ENCODE measurements at regions not wholly inside any gene's neighbourhood (a gene's known extent, or its start where the extent isn't known, plus 50 kb on each side); places are given as distances from the start of the nearest gene placed in this dataset.
"Not testable (repeated sequence)": the region's sequence is repeated elsewhere in the genome, so short reads cannot be mapped to it uniquely, and the experiment has no call there.

DNA sequence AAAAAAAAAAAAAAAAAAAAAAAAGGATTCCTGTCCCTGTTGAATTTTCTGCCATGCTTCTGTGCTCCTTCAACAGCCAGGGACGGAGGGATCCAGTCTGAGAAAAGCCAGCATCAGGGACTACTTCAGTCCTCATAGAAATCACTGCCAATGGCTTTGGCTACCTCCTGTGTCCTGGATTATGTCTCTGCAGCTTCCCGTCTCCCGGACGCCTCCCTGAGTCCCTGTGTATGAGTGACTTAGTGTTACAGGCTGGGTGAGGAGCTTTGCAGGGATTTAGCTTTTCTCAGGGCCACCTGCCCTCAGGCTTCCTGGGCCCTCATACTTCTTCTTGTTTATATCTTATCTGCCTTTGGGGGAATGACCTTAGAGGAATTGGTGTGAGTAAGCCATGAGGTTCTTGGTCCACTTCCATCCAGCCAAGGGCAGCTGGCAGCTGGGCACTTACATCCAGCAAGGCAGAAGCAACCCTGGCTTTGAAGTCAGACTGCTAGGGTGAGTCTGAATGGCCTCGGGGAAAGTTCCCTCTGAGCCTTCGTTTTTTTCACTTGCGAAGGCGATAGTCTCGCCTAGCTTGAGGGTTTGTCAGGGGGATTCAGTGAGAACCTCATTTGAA lies 83.6 kb upstream of the CRYM start:
- DNase-seq = not testable (repeated sequence)

DNA sequence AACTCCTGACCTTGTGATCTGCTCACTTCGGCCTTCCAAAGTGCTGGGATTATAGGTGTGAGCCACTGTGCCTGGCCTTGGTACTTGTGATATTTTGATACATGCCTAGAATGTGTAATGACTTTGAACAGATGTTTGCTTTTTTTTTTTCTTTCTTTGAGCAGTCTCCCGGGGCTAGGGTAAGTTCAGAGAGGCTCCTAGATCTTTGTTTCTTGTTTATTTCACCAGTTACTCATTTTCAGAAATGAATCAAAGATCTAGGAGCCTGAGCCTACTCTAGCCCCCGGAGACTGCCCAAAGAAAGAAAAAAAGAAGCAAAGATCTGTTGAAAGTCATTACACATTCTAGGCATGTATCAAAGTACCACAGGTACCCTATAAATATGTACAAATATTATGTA lies 83.0 kb upstream of the CRYM start:
- not testable (repeated sequence) for DNase-seq

DNA sequence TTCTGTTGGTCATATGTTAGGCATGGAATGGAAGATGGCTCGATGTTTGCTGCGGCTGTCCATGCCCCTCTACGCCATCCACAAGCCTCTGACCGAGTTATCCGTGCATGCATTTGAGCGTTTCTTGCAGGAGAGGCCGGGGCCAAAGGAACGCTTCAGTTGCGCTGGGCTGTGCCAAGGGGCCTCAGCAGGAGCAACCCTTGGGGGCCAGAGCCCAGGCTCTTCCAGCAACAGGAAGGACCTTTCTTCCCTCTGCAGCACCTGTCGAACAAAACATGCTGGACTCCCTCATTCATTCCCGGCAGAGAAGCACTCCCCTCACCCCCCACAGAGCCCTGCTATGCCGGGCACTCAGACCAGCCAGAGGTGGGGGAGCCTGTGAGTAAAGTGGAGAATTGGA lies 81.4 kb upstream of the CRYM start:
- not testable (repeated sequence) for DNase-seq

DNA sequence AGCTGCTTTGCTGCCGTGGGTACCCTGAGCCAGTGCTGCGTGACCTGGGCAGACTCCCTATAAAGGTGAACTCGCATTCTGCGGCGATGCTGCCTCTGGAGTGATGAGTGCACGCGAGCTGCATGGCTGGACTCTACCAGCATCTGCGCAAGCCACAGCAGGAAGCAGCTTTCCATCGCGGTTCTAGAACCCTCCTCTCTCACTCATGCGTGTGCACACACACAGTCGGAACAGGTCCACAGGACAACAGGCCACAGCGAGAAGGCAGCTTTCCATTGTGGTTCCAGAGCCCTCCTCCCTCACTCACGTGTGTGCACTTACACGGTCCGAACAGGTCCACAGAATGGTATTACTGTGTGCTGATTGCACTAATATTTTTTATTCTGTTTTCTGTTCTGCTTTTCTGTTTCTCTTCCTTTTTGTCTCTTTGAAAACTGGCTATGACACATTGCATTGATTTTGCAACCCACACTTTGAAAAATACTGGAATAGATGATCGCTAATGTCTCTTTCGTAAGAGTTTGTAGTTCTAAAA lies 80.2 kb upstream of the CRYM start:
- not testable (repeated sequence) for DNase-seq

DNA sequence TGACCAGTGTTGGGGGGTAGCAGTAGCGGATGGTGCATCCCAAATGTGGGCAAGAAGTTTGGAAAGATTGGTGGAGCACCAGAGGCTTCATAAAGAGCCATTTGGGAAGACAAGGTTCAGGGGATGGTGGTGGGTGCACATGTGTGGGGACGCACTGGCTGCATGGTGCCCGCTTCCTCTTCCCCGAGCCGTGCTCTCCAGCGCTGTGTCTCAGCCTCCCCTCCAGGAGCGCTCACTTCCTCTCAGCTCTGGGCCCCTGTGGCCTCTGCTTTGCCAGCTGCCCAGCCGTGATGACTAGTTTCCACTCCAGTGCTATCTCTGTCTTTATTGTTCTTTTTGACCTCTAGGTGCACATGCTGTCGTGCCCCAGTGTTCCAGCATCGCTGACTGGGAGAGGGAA lies 78.2 kb upstream of the CRYM start:
- DNase-seq = not testable (repeated sequence)

DNA sequence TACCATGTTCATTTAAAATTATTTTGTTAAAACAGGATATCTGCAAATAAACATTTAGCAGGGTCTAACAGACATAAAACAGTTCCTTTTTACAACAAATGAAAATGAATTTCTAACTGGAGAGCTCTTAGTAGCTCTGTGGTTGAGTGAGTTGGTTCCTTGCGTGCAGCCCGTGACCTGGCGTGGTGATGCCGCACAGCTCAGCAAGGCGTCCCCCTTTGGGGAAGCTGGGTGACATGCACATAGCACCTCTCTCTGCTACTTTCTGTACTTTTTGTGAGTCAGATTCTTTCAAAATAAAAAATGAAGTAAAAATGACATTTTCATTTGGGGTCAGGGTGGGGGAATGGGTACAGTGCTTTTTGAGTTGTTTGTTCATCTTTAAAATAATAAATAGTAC lies 73.3 kb upstream of the CRYM start:
- not testable (repeated sequence) for DNase-seq

- not testable (repeated sequence) for DNase-seq
These were observed 72.8 kb upstream of the CRYM start for GRCh38 chr16:21350851-21351250.

DNA sequence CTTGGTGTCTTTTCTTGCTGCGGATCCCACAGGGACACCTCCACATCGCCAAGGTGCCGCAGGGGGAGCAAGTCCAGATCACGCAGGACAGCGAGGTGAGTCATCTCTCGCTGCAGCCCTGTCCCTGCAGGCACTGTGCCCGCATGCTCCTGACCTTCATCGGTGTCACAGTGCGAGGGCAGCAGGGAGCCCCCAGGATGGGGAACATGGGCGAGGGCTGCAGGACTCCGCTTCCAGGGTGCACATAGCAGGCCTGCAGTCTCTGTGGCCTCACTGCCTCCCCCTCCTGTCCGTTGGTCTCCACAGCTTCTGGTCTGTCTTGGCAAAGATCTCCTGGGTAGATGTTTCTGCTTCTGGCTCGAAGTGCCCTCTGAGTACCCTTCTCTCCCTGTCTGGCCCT lies 71.2 kb upstream of the CRYM start:
- not testable (repeated sequence) for DNase-seq

DNA sequence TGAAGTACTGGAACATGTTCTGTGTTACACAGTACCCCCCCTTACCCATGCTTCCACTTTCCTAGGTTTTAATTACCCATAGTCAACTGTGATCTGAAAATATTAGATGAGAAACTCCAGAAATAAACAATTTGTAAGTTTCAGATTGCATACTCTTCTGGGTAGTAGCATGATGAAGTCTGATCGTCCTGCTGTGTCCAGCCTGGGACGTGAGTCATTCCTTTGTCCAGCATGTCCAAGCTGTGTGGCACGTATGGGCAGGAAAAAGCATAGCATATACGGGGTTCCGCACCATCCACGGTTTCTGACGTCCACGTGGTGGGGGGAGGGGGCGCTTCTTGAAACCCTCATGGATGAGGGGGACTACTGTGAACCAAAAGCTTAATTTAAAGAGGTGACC lies 70.7 kb upstream of the CRYM start:
- DNase-seq = not testable (repeated sequence)

DNA sequence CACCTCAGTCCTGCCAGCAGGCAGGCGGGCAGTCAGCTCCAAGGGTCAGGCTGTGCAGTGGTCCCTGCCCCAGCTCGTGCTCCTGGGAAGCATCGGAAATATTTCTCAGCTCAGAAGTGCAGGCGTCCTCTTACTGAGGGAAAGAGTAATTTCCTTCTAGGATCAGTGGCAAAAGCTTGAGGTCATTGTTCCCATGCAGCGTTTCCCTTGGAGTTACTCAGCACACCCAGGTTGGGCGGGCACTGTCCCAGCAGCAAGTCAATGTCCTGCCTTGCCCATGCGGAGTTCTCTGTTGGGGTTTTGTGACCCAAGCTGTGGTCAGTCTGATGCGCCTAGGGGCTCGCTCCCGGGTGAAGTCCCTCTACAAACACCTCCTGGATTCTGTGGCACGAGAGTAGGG lies 69.4 kb upstream of the CRYM start:
- not testable (repeated sequence) for DNase-seq

- not testable (repeated sequence) for DNase-seq
These were observed 68.8 kb upstream of the CRYM start for GRCh38 chr16:21346756-21347491.

DNA sequence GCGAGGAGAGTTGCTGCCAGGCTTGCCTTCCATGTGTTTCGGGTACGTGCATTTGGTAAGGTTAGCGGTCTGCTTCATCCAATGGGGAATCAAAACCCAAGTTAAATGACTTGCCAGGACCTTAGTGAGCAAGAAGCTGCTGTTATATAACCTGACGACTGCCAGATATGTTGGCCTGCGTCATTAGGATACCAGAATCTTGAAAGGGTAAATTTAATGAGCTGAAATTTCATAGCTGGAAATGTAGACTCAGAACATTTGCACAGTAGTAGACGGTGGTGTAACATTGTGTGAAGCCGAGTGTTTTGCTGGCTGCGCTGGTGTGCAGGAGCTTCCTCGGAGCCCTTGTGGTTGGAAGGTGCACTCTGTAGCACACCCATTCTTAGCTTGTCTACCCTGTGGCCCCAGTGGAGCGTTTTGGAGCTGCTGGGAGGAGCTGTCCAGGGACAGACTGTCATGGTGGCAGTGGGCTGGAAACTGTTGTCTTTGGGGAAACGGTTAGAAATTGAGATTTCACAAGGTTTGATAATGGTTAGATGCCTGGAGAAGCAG lies 66.3 kb upstream of the CRYM start:
- not testable (repeated sequence) for DNase-seq

GRCh38 chr16:21341101-21341500 lies 63.0 kb upstream of the CRYM start:
- DNase-seq = no peak

GRCh38 chr16:21339941-21340340 lies 61.9 kb upstream of the CRYM start:
- no peak for DNase-seq

- DNase-seq = no peak
These were observed 61.2 kb upstream of the CRYM start for GRCh38 chr16:21339269-21339641.

DNA sequence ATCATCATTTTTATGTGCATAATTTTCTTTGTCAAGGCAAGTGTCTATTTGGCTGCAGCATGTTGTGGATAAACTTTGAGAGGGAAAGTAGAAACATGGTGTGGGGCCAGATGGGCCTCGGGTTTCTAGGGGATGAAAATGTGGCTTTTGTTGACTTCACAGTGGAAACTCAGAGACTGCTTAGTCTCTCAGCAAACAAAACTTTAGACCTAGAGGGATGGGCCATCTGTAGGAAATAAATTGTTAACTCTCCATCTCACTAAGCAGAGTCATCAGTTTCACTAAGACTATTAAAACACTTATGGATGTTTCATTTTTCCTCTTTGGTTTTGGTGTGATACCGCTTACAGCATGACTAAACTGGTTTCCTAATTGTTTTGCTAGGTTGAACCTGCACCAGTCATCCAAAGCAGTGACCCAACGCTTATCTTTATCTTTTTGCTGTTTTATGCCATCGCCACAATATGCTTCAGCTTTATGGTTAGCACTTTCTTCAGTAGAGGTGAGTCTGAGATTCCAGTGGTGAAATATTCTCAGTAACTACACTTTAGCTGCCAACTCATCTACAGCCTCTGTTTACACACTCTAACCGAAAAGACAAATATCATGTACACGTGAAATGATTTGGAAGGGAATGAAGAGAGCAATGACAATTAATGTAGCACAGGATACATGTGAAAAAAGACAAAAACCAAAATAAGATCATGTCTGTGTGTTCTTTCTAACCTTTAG lies 60.6 kb upstream of the CRYM start:
- DNase-seq = no peak

GRCh38 chr16:21336231-21336630 lies 58.1 kb upstream of the CRYM start:
- DNase-seq = no peak

DNA sequence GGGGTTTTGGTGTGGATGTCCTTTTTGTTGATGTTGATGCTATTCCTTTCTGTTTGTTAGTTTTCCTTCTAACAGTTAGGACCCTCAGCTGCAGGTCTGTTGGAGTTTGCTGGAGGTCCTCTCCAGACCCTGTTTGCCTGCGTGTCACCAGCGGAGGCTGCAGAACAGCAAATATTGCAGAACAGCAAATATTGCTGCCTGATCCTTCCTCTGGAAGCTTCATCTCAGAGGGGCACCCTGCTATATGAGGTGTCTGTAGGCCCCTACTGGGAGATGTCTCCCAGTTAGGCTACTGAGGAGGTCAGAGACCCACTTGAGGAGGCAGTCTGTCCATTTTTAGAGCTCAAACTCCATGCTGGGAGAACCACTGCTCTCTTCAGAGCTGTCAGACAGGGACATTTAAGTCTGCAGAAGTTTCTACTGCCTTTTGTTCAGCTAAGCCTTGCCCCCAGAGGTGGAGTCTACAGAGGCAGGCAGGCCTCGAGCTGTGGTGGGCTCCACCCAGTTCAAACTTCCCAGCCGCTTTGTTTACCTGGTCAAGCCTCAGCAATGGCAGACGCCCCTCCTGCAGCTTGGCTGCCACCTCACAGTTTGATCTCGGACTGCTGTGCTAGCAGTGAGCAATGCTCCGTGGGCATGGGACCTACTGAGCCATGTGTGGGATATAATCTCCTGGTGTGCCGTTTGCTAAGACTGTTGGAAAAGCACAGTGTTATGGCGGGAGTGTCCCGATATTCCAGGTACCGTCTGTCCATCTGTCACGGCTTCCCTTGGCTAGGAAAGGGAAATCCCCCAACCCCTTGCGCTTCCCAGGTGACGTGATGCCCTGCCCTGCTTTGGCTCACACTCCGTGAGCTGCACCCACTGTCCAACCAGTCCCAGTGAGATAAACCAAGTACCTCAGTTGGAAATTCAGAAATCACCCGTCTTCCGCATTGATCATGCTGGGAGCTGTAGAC lies 56.4 kb upstream of the CRYM start:
- not testable (repeated sequence) for DNase-seq

DNA sequence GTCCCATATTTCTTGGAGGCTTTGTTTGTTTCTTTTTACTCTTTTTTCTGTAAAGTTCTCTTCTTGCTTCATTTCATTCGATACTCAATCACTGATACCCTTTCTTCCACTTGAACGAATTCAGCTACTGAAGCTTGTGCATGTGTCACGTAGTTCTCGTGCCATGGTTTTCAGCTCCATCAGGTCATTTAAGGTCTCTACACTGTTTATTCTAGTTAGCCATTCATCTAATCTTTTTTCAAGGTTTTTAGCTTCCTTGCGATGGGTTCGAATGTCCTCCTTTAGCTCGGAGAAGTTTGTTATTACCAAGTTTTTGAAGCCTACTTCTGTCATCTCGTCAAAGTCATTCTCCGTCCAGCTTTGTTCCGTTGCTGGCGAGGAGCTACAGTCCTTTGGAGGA lies 55.6 kb upstream of the CRYM start:
- not testable (repeated sequence) for DNase-seq
